Endodermal cell (in vitro differentiated cells): ENCODE measurements at regions not wholly inside any gene's neighbourhood (a gene's known extent, or its start where the extent isn't known, plus 50 kb on each side); places are given as distances from the start of the nearest gene placed in this dataset.

ENCODE experiments used
- DNase-seq: peaks from one replicate; pipeline ENCODE4 v3.0.0-alpha.2; 2017
- H3K27ac ChIP-seq: 2 replicates; pipeline ENCODE4 v1.5.1; 2013; ENCODE audit warnings: mild to moderate bottlenecking, low read depth, low read length, moderate library complexity
- H3K27me3 ChIP-seq: 2 replicates; pipeline ENCODE4 v1.6.1; 2013; ENCODE audit warnings: mild to moderate bottlenecking, low read length, moderate library complexity; ENCODE audit not compliant: insufficient read depth, control insufficient read depth, poor library complexity, severe bottlenecking
- H3K36me3 ChIP-seq: 2 replicates; pipeline ENCODE4 v1.7.0; 2013; ENCODE audit warnings: mild to moderate bottlenecking, low read length, moderate library complexity; ENCODE audit not compliant: control insufficient read depth, insufficient read depth
- H3K4me1 ChIP-seq: one replicate; pipeline ENCODE4 v1.7.0; 2013; ENCODE audit warnings: low read length; ENCODE audit not compliant: control insufficient read depth, insufficient read depth
- H3K4me3 ChIP-seq: 2 replicates; pipeline ENCODE4 v1.5.1; 2013; ENCODE audit warnings: mild to moderate bottlenecking, low read length, moderate library complexity
- H3K9ac ChIP-seq: 2 replicates; pipeline ENCODE4 v1.6.1; 2013; ENCODE audit warnings: mild to moderate bottlenecking, low read length, moderate library complexity; ENCODE audit not compliant: poor library complexity, severe bottlenecking; ENCODE audit errors: extremely low read depth
- H3K9me3 ChIP-seq: 2 replicates; pipeline ENCODE4 v1.6.1; 2013; ENCODE audit warnings: mild to moderate bottlenecking, low read length, moderate library complexity; ENCODE audit not compliant: control insufficient read depth
- H3K27ac Mint-ChIP-seq: 2 replicates; pipeline ENCODE4 v1.8.0; 2020; ENCODE audit warnings: mixed read lengths
- H3K27me3 Mint-ChIP-seq: 2 replicates; pipeline ENCODE4 v1.8.0; 2021; ENCODE audit warnings: mild to moderate bottlenecking, mixed read lengths; ENCODE audit not compliant: insufficient read depth
- H3K36me3 Mint-ChIP-seq: 2 replicates; pipeline ENCODE4 v1.8.0; 2020; ENCODE audit warnings: low read depth, mixed read lengths
- H3K4me1 Mint-ChIP-seq: 2 replicates; pipeline ENCODE4 v1.8.0; 2020; ENCODE audit warnings: mixed read lengths
- H3K4me3 Mint-ChIP-seq: 2 replicates; pipeline ENCODE4 v1.8.0; 2020; ENCODE audit warnings: mild to moderate bottlenecking, moderate library complexity, mixed read lengths
- H3K9me3 Mint-ChIP-seq: 2 replicates; pipeline ENCODE4 v1.8.0; 2020; ENCODE audit warnings: mild to moderate bottlenecking, mixed read lengths
- WGBS, 2 experiments: methylation state at CpG; one replicate each; pipeline versions ENCODE4 v1.1.5 to v1.1.7; 2013; ENCODE audit warnings: missing lambda C conversion rate in 2 of 2, mixed read lengths in 1 of 2; ENCODE audit not compliant: insufficient coverage in 1 of 2, insufficient read length in 1 of 2; 5-methylcytosine and 5-hydroxymethylcytosine counted together
- TF ChIP-seq, protein P1 (sequence below): fragments of 200-600 bp; sonication (generic); conservative IDR thresholded peaks from 2 replicates; pipeline ENCODE4 v1.5.0; 2021; ENCODE audit warnings: antibody characterized with exemption, mild to moderate bottlenecking

GRCh38 chr1:34668063-34668462 lies 86.8 kb upstream of the GJB5 start:
- Histone ChIP-seq H3K27me3 (no peaks in the 10 kb centered on the region), H3K9ac (no peak overlapping the region), H3K4me3 (no peak overlapping the region), H3K36me3 (no peaks in the 10 kb centered on the region), H3K9me3 (peaks cover 29% of the 10 kb centered on the region), H3K4me1 (no peaks in the 10 kb centered on the region), H3K27ac (no peak overlapping the region)
- Mint-ChIP-seq H3K4me1 (peaks cover 4% of the 10 kb centered on the region), H3K27ac (no peak overlapping the region), H3K4me3 (no peak overlapping the region), H3K27me3 (peaks cover 10% of the 10 kb centered on the region), H3K36me3 (no peaks in the 10 kb centered on the region), H3K9me3 (peaks cover 28% of the 10 kb centered on the region)
- WGBS, 2 experiments = 89 to 92% methylated on average over 3 of the region's 3 CpGs
- no peak for DNase-seq
- TF ChIP-seq, protein P1, sequence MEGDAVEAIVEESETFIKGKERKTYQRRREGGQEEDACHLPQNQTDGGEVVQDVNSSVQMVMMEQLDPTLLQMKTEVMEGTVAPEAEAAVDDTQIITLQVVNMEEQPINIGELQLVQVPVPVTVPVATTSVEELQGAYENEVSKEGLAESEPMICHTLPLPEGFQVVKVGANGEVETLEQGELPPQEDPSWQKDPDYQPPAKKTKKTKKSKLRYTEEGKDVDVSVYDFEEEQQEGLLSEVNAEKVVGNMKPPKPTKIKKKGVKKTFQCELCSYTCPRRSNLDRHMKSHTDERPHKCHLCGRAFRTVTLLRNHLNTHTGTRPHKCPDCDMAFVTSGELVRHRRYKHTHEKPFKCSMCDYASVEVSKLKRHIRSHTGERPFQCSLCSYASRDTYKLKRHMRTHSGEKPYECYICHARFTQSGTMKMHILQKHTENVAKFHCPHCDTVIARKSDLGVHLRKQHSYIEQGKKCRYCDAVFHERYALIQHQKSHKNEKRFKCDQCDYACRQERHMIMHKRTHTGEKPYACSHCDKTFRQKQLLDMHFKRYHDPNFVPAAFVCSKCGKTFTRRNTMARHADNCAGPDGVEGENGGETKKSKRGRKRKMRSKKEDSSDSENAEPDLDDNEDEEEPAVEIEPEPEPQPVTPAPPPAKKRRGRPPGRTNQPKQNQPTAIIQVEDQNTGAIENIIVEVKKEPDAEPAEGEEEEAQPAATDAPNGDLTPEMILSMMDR = no peak

DNA sequence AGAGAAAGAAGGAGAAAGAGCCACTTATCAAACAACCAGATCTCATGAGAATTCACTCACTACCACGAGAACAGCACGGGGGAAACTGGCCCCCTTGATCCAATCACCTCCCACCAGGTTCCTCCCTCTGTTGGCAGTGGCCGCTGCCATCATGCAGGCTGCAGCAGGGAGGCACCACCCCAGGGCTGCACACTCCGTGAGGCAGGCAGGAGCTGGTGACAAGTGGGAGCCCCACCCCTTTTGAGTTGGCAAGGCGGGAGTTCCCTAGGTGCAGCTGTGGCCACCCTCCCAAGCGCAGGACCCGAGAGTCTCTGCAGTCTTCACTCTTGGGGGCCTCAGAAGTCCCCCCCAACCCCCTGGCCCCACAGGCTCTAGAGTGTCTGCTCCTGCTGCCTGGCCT lies 83.9 kb upstream of the GJB5 start:
- no peak for DNase-seq
- Histone ChIP-seq H3K27ac (no peak overlapping the region), H3K36me3 (no peaks in the 10 kb centered on the region), H3K4me1 (no peaks in the 10 kb centered on the region), H3K4me3 (no peak overlapping the region), H3K9me3 (peaks cover 29% of the 10 kb centered on the region), H3K9ac (no peak overlapping the region), H3K27me3 (no peaks in the 10 kb centered on the region)
- Mint-ChIP-seq H3K27ac (no peak overlapping the region), H3K36me3 (no peaks in the 10 kb centered on the region), H3K4me1 (peaks cover 4% of the 10 kb centered on the region), H3K9me3 (peaks cover 28% of the 10 kb centered on the region), H3K27me3 (no peaks in the 10 kb centered on the region), H3K4me3 (no peak overlapping the region)
- 79% methylated on average over 3 to 7 of the region's 7 CpGs for WGBS, 2 experiments
- TF ChIP-seq, protein P1 = no peak

DNA sequence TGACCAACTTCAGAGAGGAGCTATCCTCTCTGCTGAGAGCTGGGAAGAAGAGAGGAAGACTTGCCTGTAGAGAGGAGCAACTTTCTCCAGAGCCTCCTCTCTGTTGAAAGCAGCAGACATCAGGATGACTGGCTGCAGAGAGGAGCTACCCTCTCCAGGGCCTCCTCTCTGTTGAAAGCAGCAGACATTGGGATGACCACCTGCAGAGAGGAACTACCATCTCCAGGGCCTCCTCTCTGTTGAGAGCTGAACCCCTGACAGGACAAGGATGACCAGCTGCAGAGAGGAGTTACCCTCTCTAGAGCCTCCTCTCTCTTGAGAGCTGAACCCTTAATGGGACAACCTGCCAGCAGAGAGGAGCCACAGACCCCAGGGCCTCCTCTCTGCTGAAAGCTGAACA lies 83.0 kb upstream of the GJB5 start:
- H3K36me3 ChIP-seq = no peaks in the 10 kb centered on the region
- Mint-ChIP-seq H3K27me3 (no peaks in the 10 kb centered on the region), H3K4me1 (peaks cover 4% of the 10 kb centered on the region), H3K4me3 (no peak overlapping the region), H3K27ac (no peak overlapping the region), H3K9me3 (peaks cover 28% of the 10 kb centered on the region), H3K36me3 (no peaks in the 10 kb centered on the region)
- TF ChIP-seq, protein P1 = no peak
- H3K9ac ChIP-seq = no peak overlapping the region
- peaks cover 29% of the 10 kb centered on the region for H3K9me3 ChIP-seq
- no peaks in the 10 kb centered on the region for H3K27me3 ChIP-seq
- DNase-seq = no peak
- H3K4me3 ChIP-seq = no peak overlapping the region
- no peak overlapping the region for H3K27ac ChIP-seq
- no peaks in the 10 kb centered on the region for H3K4me1 ChIP-seq
